ENCODE measurements at regions not wholly inside any gene's neighbourhood (a gene's known extent, or its start where the extent isn't known, plus 50 kb on each side); places are given as distances from the start of the nearest gene placed in this dataset.

- TF ChIP-seq, protein P1, sequence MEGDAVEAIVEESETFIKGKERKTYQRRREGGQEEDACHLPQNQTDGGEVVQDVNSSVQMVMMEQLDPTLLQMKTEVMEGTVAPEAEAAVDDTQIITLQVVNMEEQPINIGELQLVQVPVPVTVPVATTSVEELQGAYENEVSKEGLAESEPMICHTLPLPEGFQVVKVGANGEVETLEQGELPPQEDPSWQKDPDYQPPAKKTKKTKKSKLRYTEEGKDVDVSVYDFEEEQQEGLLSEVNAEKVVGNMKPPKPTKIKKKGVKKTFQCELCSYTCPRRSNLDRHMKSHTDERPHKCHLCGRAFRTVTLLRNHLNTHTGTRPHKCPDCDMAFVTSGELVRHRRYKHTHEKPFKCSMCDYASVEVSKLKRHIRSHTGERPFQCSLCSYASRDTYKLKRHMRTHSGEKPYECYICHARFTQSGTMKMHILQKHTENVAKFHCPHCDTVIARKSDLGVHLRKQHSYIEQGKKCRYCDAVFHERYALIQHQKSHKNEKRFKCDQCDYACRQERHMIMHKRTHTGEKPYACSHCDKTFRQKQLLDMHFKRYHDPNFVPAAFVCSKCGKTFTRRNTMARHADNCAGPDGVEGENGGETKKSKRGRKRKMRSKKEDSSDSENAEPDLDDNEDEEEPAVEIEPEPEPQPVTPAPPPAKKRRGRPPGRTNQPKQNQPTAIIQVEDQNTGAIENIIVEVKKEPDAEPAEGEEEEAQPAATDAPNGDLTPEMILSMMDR (optimal IDR thresholded peaks at IDR 0.05 in 1 of 3, IDR thresholded peaks at IDR 0.05 in 1 of 3, conservative IDR thresholded peaks at IDR 0.05 in 1 of 3; ENCODE audit: extremely low read depth in 1 of 3, insufficient read depth in 2 of 3, low read length in 3 of 3), result no peak
- TF ChIP-seq EZH2 (IDR thresholded peaks at IDR 0.05; ENCODE audit: low read length), result no peak
These were observed 191.8 kb downstream of the BMP4 start for GRCh38 chr14:53764846-53765245.

All from keratinocyte (primary cell).